Transverse colon (tissue), 3 donors: ENCODE measurements at regions not wholly inside any gene's neighbourhood (a gene's known extent, or its start where the extent isn't known, plus 50 kb on each side); places are given as distances from the start of the nearest gene placed in this dataset.

Experiments
- CTCF ChIP-seq, 5 experiments: fragments of 200-600 bp in 3 of 5; fragments of 450-650 bp in 2 of 5; sonication (generic) in 3 of 5; IDR thresholded peaks; 1 replicate in 2 of 5; 2 replicates in 3 of 5; pipeline ENCODE4 v1.5.1; 2016 to 2017; ENCODE audit warnings: antibody characterized with exemption in 5 of 5, inconsistent platforms in 3 of 5, mild to moderate bottlenecking in 2 of 5, moderate library complexity in 1 of 5
- POLR2A ChIP-seq: fragments of 450-650 bp; IDR thresholded peaks from one replicate; pipeline ENCODE4 v1.6.1; 2016; ENCODE audit warnings: antibody characterized with exemption, mild to moderate bottlenecking, moderate library complexity

GRCh38 chr10:111879969-111880368, 303.6 kb downstream of the GPAM start:
- TF ChIP-seq CTCF (IDR thresholded peaks at IDR 0.05) (no peak), POLR2A (no peak)
